HUES64 (cell line): ENCODE measurements at regions not wholly inside any gene's neighbourhood (a gene's known extent, or its start where the extent isn't known, plus 50 kb on each side); places are given as distances from the start of the nearest gene placed in this dataset.

ENCODE experiments used
- H3K27ac ChIP-seq: 2 replicates; pipeline ENCODE4 v1.7.0; 2013; ENCODE audit warnings: low read depth, low read length, inconsistent platforms
- H3K27me3 ChIP-seq: 2 replicates; pipeline ENCODE4 v1.6.1; 2013; ENCODE audit warnings: mild to moderate bottlenecking, low read length; ENCODE audit not compliant: insufficient read depth
- H3K36me3 ChIP-seq: 2 replicates; pipeline ENCODE4 v1.6.1; 2013; ENCODE audit warnings: mild to moderate bottlenecking, low read length; ENCODE audit not compliant: insufficient read depth
- H3K4me1 ChIP-seq: 2 replicates; pipeline ENCODE4 v1.6.1; 2013; ENCODE audit warnings: mild to moderate bottlenecking, low read length, moderate library complexity; ENCODE audit not compliant: insufficient read depth
- H3K4me3 ChIP-seq: 2 replicates; pipeline ENCODE4 v1.5.1; 2013; ENCODE audit warnings: mild to moderate bottlenecking, low read length, moderate library complexity
- H3K9ac ChIP-seq: 2 replicates; pipeline ENCODE4 v1.6.1; 2013; ENCODE audit warnings: mild to moderate bottlenecking, low read depth, low read length
- H3K9me3 ChIP-seq: 2 replicates; pipeline ENCODE4 v1.6.1; 2013; ENCODE audit warnings: low read depth, low read length; ENCODE audit not compliant: insufficient read depth
- WGBS: fragments of 150-250, 120-280 bp; methylation state at CpG from one replicate; pipeline ENCODE4 v1.1.7; 2013; ENCODE audit warnings: missing lambda C conversion rate; 5-methylcytosine and 5-hydroxymethylcytosine counted together

- Histone ChIP-seq H3K9ac (no peak overlapping the region), H3K9me3 (no peaks in the 10 kb centered on the region), H3K4me3 (no peak overlapping the region), H3K27ac (no peak overlapping the region), H3K4me1 (no peaks in the 10 kb centered on the region), H3K27me3 (no peaks in the 10 kb centered on the region), H3K36me3 (no peaks in the 10 kb centered on the region)
- WGBS = 88% methylated on average over 4 of the region's 4 CpGs
These were observed 104.5 kb downstream of the TTC32 start for GRCh38 chr2:19797243-19797810.

- WGBS = 90% methylated on average over 12 of the region's 12 CpGs
- no peak overlapping the region for H3K27ac ChIP-seq
- H3K4me1 ChIP-seq = no peaks in the 10 kb centered on the region
- H3K9ac ChIP-seq = no peak overlapping the region
- H3K4me3 ChIP-seq = no peak overlapping the region
- no peaks in the 10 kb centered on the region for H3K36me3 ChIP-seq
- no peaks in the 10 kb centered on the region for H3K9me3 ChIP-seq
- no peaks in the 10 kb centered on the region for H3K27me3 ChIP-seq
These were observed 105.6 kb downstream of the TTC32 start for GRCh38 chr2:19796035-19796695.

- Histone ChIP-seq H3K9ac (no peak overlapping the region), H3K27me3 (no peaks in the 10 kb centered on the region), H3K27ac (no peak overlapping the region), H3K36me3 (no peaks in the 10 kb centered on the region), H3K4me1 (no peaks in the 10 kb centered on the region), H3K4me3 (no peak overlapping the region), H3K9me3 (no peaks in the 10 kb centered on the region)
- 88% methylated on average over 5 of the region's 6 CpGs for WGBS
These were observed 108.5 kb downstream of the TTC32 start for GRCh38 chr2:19793132-19793750.

- Histone ChIP-seq H3K27me3 (no peaks in the 10 kb centered on the region), H3K4me3 (no peak overlapping the region), H3K27ac (no peak overlapping the region), H3K9me3 (no peaks in the 10 kb centered on the region), H3K36me3 (no peaks in the 10 kb centered on the region), H3K9ac (no peak overlapping the region), H3K4me1 (peaks cover 18% of the 10 kb centered on the region)
- WGBS = 94% methylated on average over 7 of the region's 7 CpGs
These were observed 111.5 kb downstream of the TTC32 start for GRCh38 chr2:19790291-19790690.

GRCh38 chr2:19787134-19787533 lies 114.6 kb downstream of the TTC32 start:
- Histone ChIP-seq H3K9ac (no peak overlapping the region), H3K4me3 (no peak overlapping the region), H3K36me3 (no peaks in the 10 kb centered on the region), H3K27me3 (no peaks in the 10 kb centered on the region), H3K27ac (no peak overlapping the region), H3K4me1 (peaks cover 18% of the 10 kb centered on the region), H3K9me3 (no peaks in the 10 kb centered on the region)
- WGBS = 33% methylated on average over 11 of the region's 11 CpGs

DNA sequence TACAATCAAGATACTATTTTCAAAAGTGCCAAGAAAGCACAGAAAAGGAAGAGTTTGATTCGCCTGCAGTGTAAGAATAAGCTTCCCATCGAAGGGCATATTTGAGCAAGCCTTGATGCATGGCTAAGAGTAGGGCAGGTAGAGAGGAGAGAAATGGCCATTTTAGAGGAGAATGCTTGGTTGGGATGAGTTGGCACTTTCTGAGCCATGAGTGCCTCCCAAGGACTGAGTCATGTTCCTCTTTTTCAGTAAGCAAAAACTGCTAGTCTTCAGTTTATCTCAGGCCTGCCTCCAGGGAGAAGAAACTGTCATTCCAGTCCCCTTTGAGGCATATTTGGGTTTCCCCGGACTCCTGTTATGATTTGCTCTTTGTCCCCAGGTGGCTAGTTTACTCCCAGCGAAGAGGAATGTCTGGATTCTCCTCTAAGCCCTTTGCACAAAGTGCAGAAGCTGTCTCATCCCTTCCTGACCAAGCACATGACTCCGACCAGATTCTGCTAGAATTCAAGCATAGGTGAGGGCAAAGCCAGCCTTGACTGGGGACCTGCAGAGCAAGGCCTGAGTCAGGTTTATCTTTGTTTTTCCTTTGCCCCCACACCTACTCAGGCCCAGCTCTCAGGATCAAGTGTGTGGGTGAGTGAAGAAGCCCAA lies 115.2 kb downstream of the TTC32 start:
- Histone ChIP-seq H3K4me3 (no peak overlapping the region), H3K36me3 (no peaks in the 10 kb centered on the region), H3K27me3 (no peaks in the 10 kb centered on the region), H3K9me3 (no peaks in the 10 kb centered on the region), H3K27ac (no peak overlapping the region), H3K4me1 (peaks cover 18% of the 10 kb centered on the region), H3K9ac (no peak overlapping the region)
- WGBS = 85% methylated on average over 5 of the region's 5 CpGs

DNA sequence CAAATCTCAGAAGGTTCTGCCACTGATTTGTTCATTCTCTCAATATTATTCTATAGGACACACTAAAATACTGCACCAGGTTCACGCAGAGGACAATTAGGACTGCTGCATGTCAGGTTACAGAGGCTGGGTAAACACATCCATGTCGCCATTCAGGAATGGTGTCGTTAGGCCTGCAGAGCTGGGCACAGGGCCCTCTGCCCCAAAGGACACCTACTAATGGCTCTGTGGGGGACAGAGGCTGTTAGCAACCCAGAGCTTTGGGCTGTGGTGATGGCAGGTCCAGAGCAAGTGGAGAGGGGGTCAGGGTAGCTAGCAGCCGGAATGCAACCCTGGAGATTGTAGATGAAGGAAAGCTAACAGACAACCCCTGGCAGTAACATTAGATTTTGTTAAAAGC lies 115.9 kb downstream of the TTC32 start:
- Histone ChIP-seq H3K4me1 (peaks cover 18% of the 10 kb centered on the region), H3K27ac (no peak overlapping the region), H3K9me3 (no peaks in the 10 kb centered on the region), H3K9ac (no peak overlapping the region), H3K36me3 (no peaks in the 10 kb centered on the region), H3K4me3 (no peak overlapping the region), H3K27me3 (no peaks in the 10 kb centered on the region)
- WGBS = 95% methylated on average over 4 of the region's 4 CpGs

- WGBS = 95% methylated on average over 7 of the region's 7 CpGs
- no peak overlapping the region for H3K4me3 ChIP-seq
These were observed 116.3 kb downstream of the TTC32 start for GRCh38 chr2:19785447-19785846.

DNA sequence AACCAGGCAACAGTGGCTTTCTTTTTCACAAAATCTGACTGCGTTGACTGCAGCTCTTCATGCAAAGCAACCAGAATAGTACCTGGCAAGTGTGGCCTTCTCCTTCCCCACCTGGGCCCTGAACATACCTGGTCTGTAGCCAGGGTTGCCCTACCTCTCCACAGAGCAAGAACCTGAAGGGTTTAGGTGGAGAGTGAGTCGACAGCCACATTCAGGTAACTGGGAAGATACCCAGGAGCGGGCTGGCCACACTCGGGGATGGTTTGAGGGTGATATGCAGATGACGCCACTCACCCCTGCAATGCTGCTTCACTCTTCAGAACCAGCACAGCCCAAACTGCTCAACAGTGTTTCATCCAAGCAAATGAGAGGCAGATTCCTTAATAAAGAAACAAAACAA lies 117.3 kb downstream of the TTC32 start:
- H3K27me3 ChIP-seq = no peaks in the 10 kb centered on the region
- H3K9me3 ChIP-seq = no peaks in the 10 kb centered on the region
- no peak overlapping the region for H3K9ac ChIP-seq
- H3K4me3 ChIP-seq = no peak overlapping the region
- H3K27ac ChIP-seq = no peak overlapping the region
- no peaks in the 10 kb centered on the region for H3K36me3 ChIP-seq
- H3K4me1 ChIP-seq = peaks cover 18% of the 10 kb centered on the region
- WGBS = 96% methylated on average over 5 of the region's 5 CpGs

More at GRCh38 chr2:19785447-19785846, 116.3 kb downstream of the TTC32 start:
- H3K27ac ChIP-seq = no peak overlapping the region
- H3K36me3 ChIP-seq = no peaks in the 10 kb centered on the region
- H3K27me3 ChIP-seq = no peaks in the 10 kb centered on the region
- H3K9ac ChIP-seq = no peak overlapping the region
- H3K4me1 ChIP-seq = peaks cover 18% of the 10 kb centered on the region
- no peaks in the 10 kb centered on the region for H3K9me3 ChIP-seq

- Histone ChIP-seq H3K36me3 (no peaks in the 10 kb centered on the region), H3K4me1 (peaks cover 18% of the 10 kb centered on the region), H3K9me3 (no peaks in the 10 kb centered on the region), H3K9ac (no peak overlapping the region), H3K27me3 (no peaks in the 10 kb centered on the region), H3K4me3 (no peak overlapping the region), H3K27ac (no peak overlapping the region)
- 88% methylated on average over 2 of the region's 2 CpGs for WGBS
These were observed 117.8 kb downstream of the TTC32 start for GRCh38 chr2:19783935-19784334.

DNA sequence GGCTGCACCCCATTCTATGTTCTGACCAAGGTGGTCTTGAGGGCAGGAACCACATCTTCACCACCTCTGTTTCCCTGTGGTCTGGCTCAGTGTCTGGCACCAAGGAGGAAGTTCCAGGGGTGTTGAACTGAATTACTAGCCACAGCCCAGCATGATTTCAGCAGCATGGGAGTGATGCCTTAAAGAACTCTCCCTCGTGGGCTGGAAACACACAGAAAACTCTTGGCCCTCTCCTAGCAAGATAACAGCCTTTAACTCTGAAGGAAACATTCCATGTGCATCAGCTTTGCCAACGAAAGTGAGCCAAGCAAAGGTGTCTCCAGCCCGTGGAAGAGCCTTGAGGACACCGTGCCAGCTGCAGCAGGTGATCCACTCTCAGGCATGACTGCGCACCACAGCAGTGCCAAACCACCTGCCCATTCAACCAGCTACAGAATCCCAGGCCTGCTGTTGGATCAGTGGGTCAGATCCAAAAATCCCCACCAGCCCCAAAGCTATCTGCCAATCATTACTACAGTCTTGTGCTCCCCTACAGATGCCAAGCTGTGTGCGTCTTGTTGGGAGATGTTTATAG lies 124.8 kb downstream of the TTC32 start:
- H3K9ac ChIP-seq = no peak overlapping the region
- H3K27ac ChIP-seq = no peak overlapping the region
- H3K4me3 ChIP-seq = no peak overlapping the region
- 84% methylated on average over 6 of the region's 6 CpGs for WGBS
- H3K27me3 ChIP-seq = no peaks in the 10 kb centered on the region
- no peaks in the 10 kb centered on the region for H3K9me3 ChIP-seq
- no peaks in the 10 kb centered on the region for H3K36me3 ChIP-seq
- peaks cover 20% of the 10 kb centered on the region for H3K4me1 ChIP-seq
